Brain microvascular endothelial cell (primary cell): ENCODE measurements at regions not wholly inside any gene's neighbourhood (a gene's known extent, or its start where the extent isn't known, plus 50 kb on each side); places are given as distances from the start of the nearest gene placed in this dataset.
A peak's percentile ranks its signal among the peaks of the same experiment; 100 is the strongest.

Source experiments
- DNase-seq: peaks from one replicate; pipeline ENCODE4 v3.0.0-alpha.2; 2020
- H3K27ac ChIP-seq: fragments of 250-450 bp; sonication (Bioruptor Pico); 2 replicates; pipeline ENCODE4 v1.5.1; 2020; ENCODE audit warnings: mild to moderate bottlenecking, moderate library complexity
- H3K27me3 ChIP-seq: fragments of 250-450 bp; sonication (Bioruptor Pico); replicated peaks from 2 replicates; pipeline ENCODE4 v1.5.1; 2020; ENCODE audit warnings: mild to moderate bottlenecking
- H3K36me3 ChIP-seq: fragments of 250-450 bp; sonication (Bioruptor Pico); replicated peaks from 2 replicates; pipeline ENCODE4 v1.5.1; 2020; ENCODE audit warnings: mild to moderate bottlenecking
- H3K4me3 ChIP-seq: 2 replicates; pipeline ENCODE4 v1.5.1; 2011; ENCODE audit warnings: low read depth, mild to moderate bottlenecking, control low read depth, low read length, moderate library complexity
- CTCF ChIP-seq: IDR thresholded peaks from 2 replicates; pipeline ENCODE4 v1.5.1; 2011; ENCODE audit warnings: low read depth, mild to moderate bottlenecking, moderate library complexity, low read length, control low read depth, inconsistent platforms; ENCODE audit errors: missing control alignments
- in situ Hi-C: cut with HindIII; loops from 2 replicates; pipeline ENCODE4 v1.10.0; 2017; ENCODE audit warnings: low sequenced_read_pairs, low pct_ligation_motif_present

GRCh38 chr3:177676148-177676547 lies 478.9 kb upstream of the TBL1XR1 start:
- H3K27me3 ChIP-seq: no peaks in the 10 kb centered on the region
- H3K27ac ChIP-seq: no peak overlapping the region
- in situ Hi-C loops: no loop called here
- H3K36me3 ChIP-seq: no peaks in the 10 kb centered on the region
- no peak for DNase-seq
- no peak for TF ChIP-seq CTCF
- no peak overlapping the region for H3K4me3 ChIP-seq

- in situ Hi-C loops: no loop called here
- TF ChIP-seq CTCF: no peak
- Histone ChIP-seq H3K27ac (no peak overlapping the region), H3K27me3 (no peaks in the 10 kb centered on the region), H3K36me3 (no peaks in the 10 kb centered on the region), H3K4me3 (no peak overlapping the region)
- no peak for DNase-seq
Observed at GRCh38 chr3:177676947-177677587, 479.8 kb upstream of the TBL1XR1 start.

DNA sequence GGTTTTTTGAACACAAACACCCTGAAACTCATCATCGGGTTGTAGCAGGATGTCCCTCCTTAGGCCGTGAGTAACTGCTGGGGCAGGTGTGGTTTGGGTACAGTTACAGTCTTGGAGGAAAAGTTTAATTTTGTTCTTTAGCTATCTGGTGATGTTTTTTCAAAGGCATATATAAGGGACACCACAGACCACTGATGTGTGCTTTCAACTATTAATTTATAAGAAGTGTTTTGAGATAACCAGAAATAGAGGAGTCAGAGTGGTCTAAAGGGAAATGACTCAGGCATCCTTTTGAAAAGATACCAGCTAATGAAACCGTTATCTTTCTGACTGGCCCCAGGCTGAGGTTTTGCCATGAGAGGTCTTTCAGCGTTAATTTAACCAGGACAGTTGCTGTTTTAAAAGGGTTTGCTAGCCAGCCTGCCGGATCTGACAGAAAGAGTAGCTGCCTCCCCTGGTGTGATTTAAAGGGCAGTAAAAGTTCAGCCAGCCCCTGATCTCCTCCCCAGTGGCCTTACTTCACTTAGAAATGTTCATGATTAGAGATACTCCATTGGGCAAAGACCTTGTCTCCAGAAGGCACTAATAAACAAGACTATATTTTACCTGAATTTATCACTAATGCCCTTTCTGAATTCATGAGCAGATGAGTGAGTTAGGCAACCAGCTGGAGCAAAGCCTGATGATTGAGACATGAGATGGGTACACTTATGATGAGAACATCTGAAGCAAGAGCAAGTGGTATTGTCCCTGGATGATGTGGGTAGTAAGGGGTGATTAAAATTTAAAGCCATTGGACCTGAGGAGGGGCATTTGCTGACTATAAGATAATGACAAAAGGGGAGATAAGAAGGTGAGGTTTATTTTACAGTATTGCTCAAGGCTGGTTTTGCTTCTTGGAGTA lies 482.5 kb upstream of the TBL1XR1 start:
- Histone ChIP-seq H3K27ac (peak overlapping the region; percentile 56), H3K4me3 (no peak overlapping the region), H3K36me3 (no peaks in the 10 kb centered on the region), H3K27me3 (no peaks in the 10 kb centered on the region)
- no peak for TF ChIP-seq CTCF
- in situ Hi-C loops: no loop called here
- peak; percentile 58 for DNase-seq

DNA sequence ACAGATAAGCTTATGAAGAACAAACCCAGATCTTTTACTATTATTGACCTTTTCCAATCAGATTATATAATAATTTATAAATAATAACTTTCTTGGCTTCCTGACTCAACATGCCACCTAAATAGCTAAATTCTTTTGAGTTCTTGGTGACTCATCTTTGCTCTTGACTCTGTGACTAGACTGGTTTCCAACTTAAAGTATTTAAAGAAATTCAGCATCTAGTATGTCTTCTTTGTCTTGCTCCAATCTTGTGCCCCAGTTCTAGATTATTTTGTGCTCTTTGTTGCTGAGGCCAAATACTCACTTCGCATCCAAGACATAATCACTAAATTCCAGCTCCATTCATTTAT lies 483.2 kb upstream of the TBL1XR1 start:
- TF ChIP-seq CTCF: no peak
- in situ Hi-C loops: no loop called here
- no peak for DNase-seq
- peak overlapping the region; percentile 56 for H3K27ac ChIP-seq
- no peaks in the 10 kb centered on the region for H3K27me3 ChIP-seq
- H3K36me3 ChIP-seq: no peaks in the 10 kb centered on the region
- H3K4me3 ChIP-seq: no peak overlapping the region

DNA sequence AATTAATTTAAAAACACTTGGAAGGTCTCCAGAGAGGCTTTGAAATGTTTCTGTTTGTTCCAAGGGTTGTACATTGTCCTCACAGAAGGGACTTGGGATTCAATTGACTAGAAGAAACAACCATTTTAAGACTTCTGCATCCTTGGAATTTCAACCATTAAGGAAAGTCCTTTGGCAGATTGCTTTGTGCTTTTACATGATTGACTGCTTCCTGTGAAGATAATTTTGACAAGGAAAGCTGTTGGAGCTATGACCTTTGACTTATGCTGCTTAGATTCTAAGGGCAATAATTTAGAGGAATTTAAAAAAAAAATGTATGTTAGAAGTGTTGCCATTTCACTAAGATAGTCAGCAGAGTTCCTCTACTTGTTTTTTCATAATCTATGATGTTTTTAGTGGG lies 483.9 kb upstream of the TBL1XR1 start:
- no peak for TF ChIP-seq CTCF
- H3K27ac ChIP-seq: no peak overlapping the region
- in situ Hi-C loops: no loop called here
- no peaks in the 10 kb centered on the region for H3K27me3 ChIP-seq
- no peak for DNase-seq
- no peak overlapping the region for H3K4me3 ChIP-seq
- H3K36me3 ChIP-seq: no peaks in the 10 kb centered on the region

- no peaks in the 10 kb centered on the region for H3K27me3 ChIP-seq
- H3K27ac ChIP-seq: no peak overlapping the region
- H3K36me3 ChIP-seq: no peaks in the 10 kb centered on the region
- in situ Hi-C loops: no loop called here
- no peak overlapping the region for H3K4me3 ChIP-seq
- DNase-seq: no peak
- TF ChIP-seq CTCF: no peak
Observed at GRCh38 chr3:177681852-177682251, 484.6 kb upstream of the TBL1XR1 start.
